ENCODE measurements at regions not wholly inside any gene's neighbourhood (a gene's known extent, or its start where the extent isn't known, plus 50 kb on each side); places are given as distances from the start of the nearest gene placed in this dataset.

- DNase-seq: no peak
Observed at GRCh38 chr11:91854780-91855179, 369.8 kb upstream of the FAT3 start.

GRCh38 chr11:91854171-91854570 is 370.4 kb upstream of the FAT3 start:
- DNase-seq: no peak

GRCh38 chr11:91851908-91852307 is 372.7 kb upstream of the FAT3 start:
- no peak for DNase-seq

GRCh38 chr11:91850533-91851275 is 373.9 kb upstream of the FAT3 start:
- peak; percentile 81 for DNase-seq

GRCh38 chr11:91850021-91850420 is 374.6 kb upstream of the FAT3 start:
- no peak for DNase-seq

GRCh38 chr11:91846649-91847048 is 378.0 kb upstream of the FAT3 start:
- DNase-seq: no peak

GRCh38 chr11:91846002-91846401 is 378.6 kb upstream of the FAT3 start:
- DNase-seq: no peak

- DNase-seq: no peak
Observed at GRCh38 chr11:91840640-91841240, 383.9 kb upstream of the FAT3 start.

- no peak for DNase-seq
Observed at GRCh38 chr11:91837411-91838330, 386.9 kb upstream of the FAT3 start.

- no peak for DNase-seq
Observed at GRCh38 chr11:91835051-91835560, 389.5 kb upstream of the FAT3 start.

- DNase-seq: no peak
Observed at GRCh38 chr11:91828901-91829300, 395.7 kb upstream of the FAT3 start.

GRCh38 chr11:91825777-91826176 is 398.8 kb upstream of the FAT3 start:
- DNase-seq: no peak

GRCh38 chr11:91823252-91823830 is 401.3 kb upstream of the FAT3 start:
- no peak for DNase-seq

GRCh38 chr11:91822805-91823204 is 401.8 kb upstream of the FAT3 start:
- no peak for DNase-seq

- no peak for DNase-seq
Observed at GRCh38 chr11:91820709-91821108, 403.9 kb upstream of the FAT3 start.

GRCh38 chr11:91819777-91820176 is 404.8 kb upstream of the FAT3 start:
- no peak for DNase-seq

- DNase-seq: no peak
Observed at GRCh38 chr11:91819195-91819594, 405.4 kb upstream of the FAT3 start.

- no peak for DNase-seq
Observed at GRCh38 chr11:91817996-91818395, 406.6 kb upstream of the FAT3 start.

- DNase-seq: no peak
Observed at GRCh38 chr11:91813263-91813662, 411.4 kb upstream of the FAT3 start.

- DNase-seq: peak; percentile 28
Observed at GRCh38 chr11:91810871-91811270, 413.7 kb upstream of the FAT3 start.

GRCh38 chr11:91805293-91805692 is 419.3 kb upstream of the FAT3 start:
- DNase-seq: peak; percentile 84

- peak; percentile 36 for DNase-seq
Observed at GRCh38 chr11:91804042-91804441, 420.6 kb upstream of the FAT3 start.

GRCh38 chr11:91802475-91802874 is 422.1 kb upstream of the FAT3 start:
- peak; percentile 41 for DNase-seq

Data from OCI-M1 (cell line).